ENCODE measurements at regions not wholly inside any gene's neighbourhood (a gene's known extent, or its start where the extent isn't known, plus 50 kb on each side); places are given as distances from the start of the nearest gene placed in this dataset.

DNA sequence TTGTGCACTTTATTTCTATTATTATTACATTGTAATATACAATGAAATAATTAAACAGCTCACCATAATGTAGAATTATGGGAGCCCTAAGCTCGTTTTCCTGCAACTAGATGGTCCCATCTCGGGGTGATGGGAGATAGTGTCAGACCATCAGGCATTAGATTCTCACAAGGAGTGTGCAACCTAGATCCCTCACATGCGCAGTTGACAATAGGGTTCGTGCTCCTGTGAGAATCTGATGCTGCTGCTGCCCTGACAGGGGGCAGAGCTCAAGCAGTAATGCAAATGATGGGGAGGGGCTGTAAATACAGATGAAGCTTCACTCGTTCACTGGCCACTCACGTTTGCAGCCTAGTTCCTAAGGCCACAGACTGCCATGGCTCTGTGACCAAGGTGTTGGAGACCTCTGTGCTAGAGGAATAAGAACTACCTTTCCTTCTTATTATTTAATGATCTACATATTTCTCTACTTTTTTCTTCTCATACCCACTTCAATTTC is 492.9 kb upstream of the INTU start:
- TF ChIP-seq GATA3 (IDR thresholded peaks at IDR 0.05; ENCODE audit: low read depth, low read length) (no peak), GATA2 (IDR thresholded peaks at IDR 0.05; ENCODE audit: low read depth, low read length) (no peak)

DNA sequence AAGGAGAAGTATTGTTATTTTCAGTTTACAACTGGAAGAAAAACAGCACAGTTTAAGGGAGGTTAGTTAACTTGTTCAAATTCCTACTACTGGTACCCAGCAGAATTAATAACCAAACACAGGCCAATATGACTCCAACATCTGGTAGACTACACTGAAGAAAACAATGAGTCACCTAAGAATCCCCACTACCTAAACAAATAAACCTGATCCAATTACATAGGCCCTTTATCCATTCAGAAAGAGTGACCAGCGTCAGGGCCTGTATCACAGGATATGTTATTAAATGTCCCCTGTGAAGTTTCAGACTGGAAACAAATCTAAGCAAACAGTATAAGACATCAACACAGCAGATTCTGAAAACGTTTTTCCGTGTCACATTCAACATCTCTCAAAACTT is 492.5 kb upstream of the INTU start:
- TF ChIP-seq GATA2 (IDR thresholded peaks at IDR 0.05; ENCODE audit: low read depth, low read length) (no peak), GATA3 (IDR thresholded peaks at IDR 0.05; ENCODE audit: low read depth, low read length) (no peak)

DNA sequence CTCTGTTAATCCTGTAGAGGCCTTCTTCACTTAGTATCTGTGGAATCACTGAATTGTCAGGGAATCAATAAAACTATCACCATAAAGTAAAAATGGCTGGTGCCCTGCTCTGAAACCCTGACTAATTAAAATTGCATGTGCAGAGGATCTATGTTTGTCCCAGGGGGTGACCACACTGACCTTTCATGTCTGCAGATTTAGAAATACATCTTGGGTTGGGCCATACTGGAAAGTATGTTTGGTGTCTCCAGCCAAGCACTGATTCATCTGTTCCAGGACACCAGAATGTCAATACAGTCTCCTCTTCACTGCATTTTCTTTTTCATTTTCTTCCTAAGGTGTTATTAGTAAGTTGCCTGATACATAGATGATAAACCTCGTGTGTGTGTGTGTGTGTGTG is 490.9 kb upstream of the INTU start:
- TF ChIP-seq GATA2 (IDR thresholded peaks at IDR 0.05; ENCODE audit: low read depth, low read length) (no peak), GATA3 (IDR thresholded peaks at IDR 0.05; ENCODE audit: low read depth, low read length) (no peak)

DNA sequence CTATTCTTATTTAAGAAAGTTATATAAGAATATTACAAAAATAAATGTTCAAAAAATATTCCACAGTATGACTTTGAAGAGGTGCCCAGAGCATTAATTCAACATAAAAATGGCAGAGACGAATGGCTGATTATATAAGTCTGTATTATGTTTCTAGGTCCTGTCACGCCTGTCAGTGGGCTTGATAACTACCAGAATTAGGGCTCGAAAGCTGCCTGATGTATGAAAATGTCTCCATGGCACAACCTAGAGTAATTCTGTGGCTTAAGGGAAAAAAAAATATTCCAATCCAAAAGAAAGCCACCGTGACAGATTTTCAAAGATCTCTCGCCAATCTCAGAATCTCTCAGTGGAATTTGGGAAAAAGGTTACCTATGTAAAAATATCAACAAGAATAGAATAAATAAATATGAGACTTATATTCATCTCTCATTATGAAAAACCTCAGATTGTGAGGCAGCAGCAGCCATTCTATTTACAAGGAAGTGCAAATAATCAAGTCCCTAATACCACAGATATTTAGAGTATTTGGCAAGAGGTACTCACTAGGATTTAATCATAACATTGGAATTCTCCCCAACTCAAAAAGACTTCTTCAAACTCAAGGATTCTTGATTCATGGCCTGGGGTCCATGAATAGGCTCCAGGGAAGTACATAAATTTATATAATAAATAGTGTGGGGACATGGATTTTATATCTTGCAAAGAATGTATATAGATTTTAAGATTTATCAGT is 489.1 kb upstream of the INTU start:
- TF ChIP-seq GATA2 (IDR thresholded peaks at IDR 0.05; ENCODE audit: low read depth, low read length) (no peak), GATA3 (IDR thresholded peaks at IDR 0.05; ENCODE audit: low read depth, low read length) (no peak)

DNA sequence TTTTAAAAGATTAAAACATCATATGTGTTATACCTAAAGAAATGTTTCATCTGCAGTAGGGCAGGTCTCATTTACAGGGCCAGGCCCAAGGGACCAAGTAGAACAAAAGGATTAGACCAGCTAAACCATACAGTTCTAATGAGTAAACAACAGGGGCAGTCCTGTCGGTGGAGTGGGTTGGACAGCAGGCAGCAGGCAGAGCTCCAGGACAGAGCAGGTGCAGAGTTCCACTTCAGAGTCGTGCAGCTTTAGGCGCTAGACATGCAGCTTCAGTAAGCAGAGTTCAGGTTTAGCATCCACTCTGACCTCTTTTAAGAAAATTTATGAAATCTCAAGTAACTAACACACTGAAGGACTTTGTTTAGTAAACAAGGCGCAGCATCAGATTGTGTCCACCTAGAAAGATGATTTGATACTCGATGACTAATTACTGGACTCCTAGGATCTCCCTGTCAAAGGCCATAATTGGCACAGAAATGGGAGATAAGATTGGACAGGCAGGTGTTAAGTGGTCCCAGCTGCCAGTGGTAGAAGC is 487.7 kb upstream of the INTU start:
- no peak for TF ChIP-seq GATA2 (IDR thresholded peaks at IDR 0.05; ENCODE audit: low read depth, low read length)
- TF ChIP-seq GATA3 (IDR thresholded peaks at IDR 0.05; ENCODE audit: low read depth, low read length): no peak

DNA sequence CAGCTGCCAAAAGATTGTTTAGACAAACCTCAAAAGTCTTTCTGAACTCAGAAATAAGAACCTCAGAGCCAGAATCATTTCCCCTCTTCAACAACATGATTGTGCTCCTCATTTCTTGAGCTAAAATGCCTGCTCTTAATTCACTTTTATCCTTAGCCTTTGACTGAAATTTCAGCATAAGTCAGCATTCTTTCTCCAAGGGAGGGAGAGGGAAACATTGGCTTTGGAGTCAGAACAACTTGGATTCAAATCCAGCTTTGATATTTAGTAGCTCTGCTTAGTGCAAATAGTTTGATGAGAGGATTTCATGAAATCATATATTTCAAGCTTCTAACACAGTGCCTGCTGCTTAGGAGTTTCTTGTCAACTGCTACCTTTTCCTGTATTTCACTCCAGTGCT is 484.6 kb upstream of the INTU start:
- no peak for TF ChIP-seq GATA2 (IDR thresholded peaks at IDR 0.05; ENCODE audit: low read depth, low read length)
- TF ChIP-seq GATA3 (IDR thresholded peaks at IDR 0.05; ENCODE audit: low read depth, low read length): no peak

DNA sequence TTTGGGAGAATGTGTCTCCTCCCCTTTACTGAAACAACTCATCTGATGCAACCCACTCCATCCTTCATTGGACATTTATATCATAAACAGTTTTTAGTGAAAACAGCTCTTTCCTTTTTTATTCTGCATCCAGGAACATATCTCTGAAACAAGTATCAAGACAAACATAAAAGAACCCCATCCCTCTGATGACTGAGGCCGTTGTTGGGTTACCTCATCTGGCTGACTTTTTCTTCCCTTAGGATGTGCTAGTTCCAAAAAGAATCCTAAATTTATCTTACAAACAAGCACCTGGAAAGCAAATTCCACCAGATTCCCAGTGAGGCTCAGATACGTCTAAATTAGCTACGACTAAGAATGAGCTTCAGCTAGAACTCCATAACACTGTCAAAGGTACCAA is 483.7 kb upstream of the INTU start:
- TF ChIP-seq GATA3 (IDR thresholded peaks at IDR 0.05; ENCODE audit: low read depth, low read length): no peak

DNA sequence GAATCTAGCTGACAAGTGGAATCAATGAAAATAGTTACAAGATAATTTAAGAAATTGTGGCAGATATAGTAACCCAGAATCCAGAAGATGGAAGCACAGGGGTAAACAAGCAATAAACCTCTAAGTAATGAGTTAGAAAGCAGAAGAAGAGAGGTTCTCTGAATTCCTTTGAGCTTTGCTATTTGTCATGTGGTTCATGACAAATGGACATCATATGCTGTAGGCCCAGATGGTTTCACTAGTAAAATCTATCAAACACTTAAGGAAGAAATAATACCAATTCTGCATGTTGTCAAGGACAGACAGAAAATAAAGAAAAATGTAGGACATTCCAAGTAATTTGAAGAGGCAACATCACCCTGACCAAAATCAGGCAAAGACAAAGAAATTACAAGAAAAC is 480.8 kb upstream of the INTU start:
- TF ChIP-seq GATA2 (IDR thresholded peaks at IDR 0.05; ENCODE audit: low read depth, low read length): no peak
- no peak for TF ChIP-seq GATA3 (IDR thresholded peaks at IDR 0.05; ENCODE audit: low read depth, low read length)

DNA sequence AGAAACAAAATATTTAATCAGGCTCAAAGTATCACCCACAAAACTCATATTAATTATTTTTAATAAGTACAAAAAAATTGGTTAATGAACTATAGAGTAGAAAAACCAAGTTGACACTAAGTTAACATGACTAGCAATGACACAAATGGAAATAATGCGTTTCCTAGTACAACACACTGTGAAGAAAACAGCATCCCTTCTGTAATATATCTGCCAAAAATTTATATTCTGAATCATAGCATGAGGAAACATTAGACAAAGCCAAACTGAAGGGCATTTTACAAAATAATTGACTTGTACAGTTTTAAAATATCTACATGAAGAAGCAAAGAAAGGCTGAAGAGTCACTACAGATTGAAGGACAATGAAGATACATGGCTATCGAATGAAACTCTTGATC is 477.6 kb upstream of the INTU start:
- TF ChIP-seq GATA3 (IDR thresholded peaks at IDR 0.05; ENCODE audit: low read depth, low read length) (no peak), GATA2 (IDR thresholded peaks at IDR 0.05; ENCODE audit: low read depth, low read length) (no peak)

DNA sequence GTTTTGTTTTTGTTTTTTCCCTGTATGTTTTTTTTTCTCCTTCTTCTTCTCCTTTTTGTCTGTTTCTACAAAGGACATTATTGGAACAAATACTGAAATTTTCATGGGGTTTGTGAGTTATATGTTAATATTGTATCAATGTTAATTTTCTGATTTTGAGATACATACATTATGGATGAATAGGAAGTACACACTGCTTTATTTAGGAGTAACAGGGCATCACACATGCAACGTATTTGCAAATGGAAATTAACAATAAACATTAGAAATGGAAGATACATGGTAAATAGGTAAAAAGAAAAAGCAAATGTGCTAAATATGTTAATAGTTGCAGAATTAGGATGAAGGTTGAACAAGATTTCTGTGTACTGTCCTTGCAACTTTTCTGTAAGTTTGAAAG is 477.2 kb upstream of the INTU start:
- no peak for TF ChIP-seq GATA2 (IDR thresholded peaks at IDR 0.05; ENCODE audit: low read depth, low read length)
- no peak for TF ChIP-seq GATA3 (IDR thresholded peaks at IDR 0.05; ENCODE audit: low read depth, low read length)

DNA sequence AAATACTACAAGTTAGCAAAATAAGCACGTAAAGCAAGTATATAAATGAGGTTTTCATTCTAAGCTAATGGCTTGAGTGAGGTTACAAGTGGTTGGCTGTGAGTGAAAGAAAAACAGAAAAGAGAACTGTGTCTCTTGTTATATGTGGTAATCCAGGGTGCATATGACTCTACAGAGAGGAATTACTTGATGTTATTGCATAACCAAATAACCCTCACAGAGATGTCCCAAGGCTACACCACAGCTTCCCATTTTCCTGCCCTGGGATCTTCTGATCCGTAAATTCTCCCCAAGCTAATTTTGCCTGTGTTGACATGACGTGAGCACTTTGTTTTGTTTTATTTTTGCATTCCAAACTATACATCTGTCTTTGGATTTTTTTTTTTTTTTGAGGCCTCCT is 470.0 kb upstream of the INTU start:
- TF ChIP-seq GATA2 (IDR thresholded peaks at IDR 0.05; ENCODE audit: low read depth, low read length) (no peak), GATA3 (IDR thresholded peaks at IDR 0.05; ENCODE audit: low read depth, low read length) (no peak)

DNA sequence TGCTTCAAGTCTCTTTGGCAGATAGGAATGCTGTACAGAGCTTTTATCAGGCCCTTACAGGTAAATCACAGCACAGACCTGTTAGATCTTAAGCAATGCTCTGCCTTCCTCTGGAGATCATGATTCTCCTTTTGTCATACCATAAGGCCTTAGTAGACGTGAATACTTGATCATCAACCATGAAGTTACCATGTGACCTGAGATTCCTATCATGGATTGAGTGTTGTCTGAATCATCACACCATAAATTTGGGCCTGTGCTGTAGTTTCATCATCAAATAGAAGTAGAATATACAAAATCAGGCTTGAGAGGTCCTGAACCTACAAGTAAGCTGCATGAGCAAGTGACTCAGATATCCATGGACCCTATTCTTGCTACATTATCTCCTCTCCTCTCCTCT is 466.8 kb upstream of the INTU start:
- TF ChIP-seq GATA3 (IDR thresholded peaks at IDR 0.05; ENCODE audit: low read depth, low read length) (no peak), GATA2 (IDR thresholded peaks at IDR 0.05; ENCODE audit: low read depth, low read length) (no peak)

DNA sequence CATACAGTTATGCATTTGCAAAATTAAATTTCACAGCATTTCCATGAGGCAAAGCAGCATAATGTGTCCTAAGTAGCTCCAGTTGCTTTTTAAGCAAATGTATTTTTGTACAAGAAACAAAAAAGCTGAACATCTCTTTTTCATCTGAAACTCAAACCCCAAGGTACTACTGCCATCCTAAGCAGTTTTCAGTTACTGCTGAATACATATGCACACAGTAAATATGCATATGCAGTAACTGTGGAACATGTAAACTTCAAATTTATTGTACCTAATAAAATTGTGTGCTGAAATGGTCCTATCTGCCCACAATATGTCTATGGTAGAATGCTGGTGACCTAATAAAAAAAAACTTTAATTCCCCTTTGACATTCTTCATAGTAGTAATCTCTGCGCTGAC is 458.6 kb upstream of the INTU start:
- TF ChIP-seq GATA2 (IDR thresholded peaks at IDR 0.05; ENCODE audit: low read depth, low read length) (no peak), GATA3 (IDR thresholded peaks at IDR 0.05; ENCODE audit: low read depth, low read length) (no peak)

DNA sequence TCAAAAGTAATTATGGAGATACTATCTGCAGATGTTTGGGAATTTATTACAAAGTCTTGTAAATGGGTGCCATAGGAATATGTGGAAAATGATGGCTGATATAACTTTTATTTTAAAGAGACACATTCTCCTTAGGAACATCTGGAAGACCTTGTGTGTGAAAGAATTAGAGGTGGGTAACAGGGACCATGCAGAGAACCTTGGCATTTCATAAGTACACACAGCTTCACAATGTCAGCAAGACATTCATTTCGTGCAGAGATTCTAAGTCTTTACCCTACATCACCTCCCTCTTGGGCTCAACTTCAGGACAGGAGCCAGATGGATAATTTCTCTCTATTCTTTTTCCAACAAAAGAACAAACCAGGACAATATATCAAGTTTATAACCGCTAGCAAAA is 458.1 kb upstream of the INTU start:
- no peak for TF ChIP-seq GATA3 (IDR thresholded peaks at IDR 0.05; ENCODE audit: low read depth, low read length)

DNA sequence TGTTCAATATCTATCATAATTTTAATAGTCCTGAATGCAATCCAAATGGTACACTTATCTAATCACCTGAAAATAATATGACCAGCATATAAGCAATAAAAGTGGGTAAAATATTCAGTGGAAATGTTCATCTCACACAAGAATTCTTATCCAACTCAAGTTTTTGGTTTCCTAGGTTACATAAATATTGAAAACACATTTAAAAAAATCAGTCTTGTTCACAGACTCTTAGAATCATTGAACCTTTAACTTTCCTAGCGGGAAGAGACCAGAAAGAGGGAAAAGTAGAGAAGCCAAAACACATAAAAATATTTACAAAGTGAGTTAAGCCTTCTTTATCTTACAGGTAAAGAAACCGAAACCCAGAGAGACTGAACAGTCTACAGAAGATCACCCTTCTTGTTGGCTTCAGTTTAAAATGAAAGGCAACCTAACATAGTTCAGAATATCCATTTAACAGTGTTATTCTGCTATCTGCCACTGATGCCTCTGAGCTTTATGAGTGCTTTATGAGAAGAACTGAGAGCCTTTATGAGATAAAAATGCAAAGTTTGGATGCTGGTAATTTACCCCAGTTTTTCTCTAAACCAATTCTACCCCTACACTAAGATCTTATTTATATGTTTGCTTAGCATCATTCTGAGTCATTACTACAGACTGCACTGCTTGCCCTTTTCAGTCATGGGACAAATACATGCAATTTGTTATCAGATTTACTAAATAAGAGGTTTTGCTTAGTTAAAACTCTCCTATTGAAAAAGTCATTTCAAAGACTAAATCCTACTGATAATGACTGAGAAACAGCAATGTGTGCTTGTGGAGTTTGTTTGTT is 453.3 kb upstream of the INTU start:
- TF ChIP-seq GATA3 (IDR thresholded peaks at IDR 0.05; ENCODE audit: low read depth, low read length) (no peak), GATA2 (IDR thresholded peaks at IDR 0.05; ENCODE audit: low read depth, low read length) (no peak)

Data from SH-SY5Y (cell line).